ENCODE measurements at regions not wholly inside any gene's neighbourhood (a gene's known extent, or its start where the extent isn't known, plus 50 kb on each side); places are given as distances from the start of the nearest gene placed in this dataset.

GRCh38 chr16:65268331-65268730 lies 146.5 kb upstream of the CDH11 start:
- TF ChIP-seq CTCF (IDR thresholded peaks at IDR 0.05) (no peak), POLR2A (IDR thresholded peaks at IDR 0.05) (no peak)

Data from Peyer's patch (tissue), 4 donors.